Stimulated activated CD4-positive, alpha-beta T cell treated with anti-CD3 and anti-CD28 coated beads, Interleukin-4, amount 100 ng/mL, for 1 hour (primary cell): ENCODE measurements at regions not wholly inside any gene's neighbourhood (a gene's known extent, or its start where the extent isn't known, plus 50 kb on each side); places are given as distances from the start of the nearest gene placed in this dataset.
"Not testable (repeated sequence)": the region's sequence is repeated elsewhere in the genome, so short reads cannot be mapped to it uniquely, and the experiment has no call there.

Experiments
- DNase-seq: peaks from one replicate; pipeline ENCODE4 v3.0.0-alpha.2; 2020

DNA sequence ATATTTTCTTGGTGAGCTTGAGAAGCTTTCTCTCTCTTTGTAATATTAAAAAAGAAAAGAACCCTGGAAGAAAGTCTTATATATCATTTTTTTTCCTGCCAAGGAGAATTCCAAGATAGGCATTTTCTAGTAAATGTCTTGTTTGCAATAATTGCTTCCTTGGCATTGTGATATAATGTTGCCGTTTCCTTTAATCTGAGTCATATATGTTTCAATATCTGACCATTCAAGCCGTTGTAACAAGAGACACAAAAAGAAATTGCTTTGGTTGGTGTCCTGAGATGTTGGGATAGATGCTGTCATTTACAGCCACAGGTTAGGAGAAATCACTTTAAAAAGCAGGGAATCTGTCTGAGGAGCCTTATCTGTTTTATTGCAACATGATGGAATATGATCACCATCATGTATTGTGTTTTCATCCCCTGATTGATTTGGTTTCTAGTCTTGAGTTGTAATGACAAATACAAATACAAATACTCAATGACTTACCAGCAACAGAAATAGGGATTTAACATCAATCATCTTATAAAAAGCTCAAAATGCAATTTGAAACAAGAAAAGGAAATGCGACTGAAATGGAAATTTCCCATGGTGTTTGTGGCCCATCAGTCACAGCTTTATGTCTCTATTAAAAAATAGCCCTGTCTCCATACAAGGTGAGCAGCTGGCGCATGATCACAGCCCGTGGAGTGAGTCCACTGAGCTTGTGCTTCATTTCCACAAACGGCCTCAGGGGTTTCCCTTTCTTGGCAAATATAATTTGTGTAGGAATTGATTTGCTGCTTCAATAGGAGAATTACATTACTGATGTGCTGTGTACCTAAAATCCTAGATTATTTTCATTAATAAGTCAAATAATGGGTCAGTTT lies 250.1 kb upstream of the TRPC7 start:
- DNase-seq, result no peak

DNA sequence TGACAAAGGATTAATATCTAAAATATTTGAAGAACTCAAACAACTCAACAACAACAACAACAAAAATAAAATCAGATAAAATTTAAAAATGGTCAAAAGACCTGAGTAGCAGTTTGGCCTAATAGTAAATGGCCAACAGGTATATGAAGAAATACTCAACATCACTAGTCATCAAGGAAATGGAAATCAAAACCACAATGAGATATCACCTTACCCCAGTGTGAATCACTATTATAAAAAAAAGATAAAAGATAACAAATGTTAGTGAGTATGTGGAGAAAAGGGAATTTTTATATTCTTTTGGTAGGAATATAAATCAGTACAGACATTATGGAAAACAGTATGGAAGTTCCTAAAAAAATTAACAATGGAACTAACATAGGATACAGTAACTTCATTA lies 247.9 kb upstream of the TRPC7 start:
- no peak for DNase-seq

DNA sequence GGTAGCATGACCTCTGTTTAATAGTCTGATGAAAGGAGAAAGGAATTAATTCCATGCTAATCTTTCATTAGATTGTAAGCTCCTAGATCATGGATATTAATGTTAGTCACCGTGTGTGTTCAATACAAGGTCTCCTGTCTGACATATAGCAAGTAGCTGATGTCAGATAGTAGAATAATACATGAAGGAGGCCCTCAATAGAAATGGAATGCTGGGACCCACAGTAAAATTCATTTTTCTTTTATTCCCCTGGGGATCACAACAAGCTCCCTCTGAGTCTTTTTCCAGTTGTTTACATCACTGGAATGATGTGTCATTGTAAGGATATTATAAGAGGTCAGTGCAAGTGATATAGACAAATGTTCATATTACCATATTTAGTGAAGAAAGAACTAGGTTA lies 240.3 kb upstream of the TRPC7 start:
- no peak for DNase-seq

DNA sequence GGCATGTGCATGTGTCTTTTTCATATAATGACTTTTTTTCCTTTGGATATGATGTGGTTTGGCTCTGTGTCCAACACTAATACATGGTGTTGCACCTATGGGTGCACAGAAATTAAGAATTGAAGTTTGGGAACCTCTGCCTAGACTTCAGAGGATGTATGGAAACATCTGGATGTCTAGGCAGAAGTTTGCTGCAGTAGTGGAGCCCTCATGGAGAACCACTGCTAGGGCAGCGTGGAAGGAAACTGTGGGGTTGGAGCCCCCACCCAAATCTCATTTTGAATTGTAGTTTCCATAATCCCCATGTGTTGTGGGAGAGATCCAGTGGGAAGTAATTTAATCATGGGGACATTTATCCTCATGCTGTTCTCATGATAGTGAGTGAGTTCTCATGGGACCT lies 235.0 kb upstream of the TRPC7 start:
- DNase-seq, result no peak

DNA sequence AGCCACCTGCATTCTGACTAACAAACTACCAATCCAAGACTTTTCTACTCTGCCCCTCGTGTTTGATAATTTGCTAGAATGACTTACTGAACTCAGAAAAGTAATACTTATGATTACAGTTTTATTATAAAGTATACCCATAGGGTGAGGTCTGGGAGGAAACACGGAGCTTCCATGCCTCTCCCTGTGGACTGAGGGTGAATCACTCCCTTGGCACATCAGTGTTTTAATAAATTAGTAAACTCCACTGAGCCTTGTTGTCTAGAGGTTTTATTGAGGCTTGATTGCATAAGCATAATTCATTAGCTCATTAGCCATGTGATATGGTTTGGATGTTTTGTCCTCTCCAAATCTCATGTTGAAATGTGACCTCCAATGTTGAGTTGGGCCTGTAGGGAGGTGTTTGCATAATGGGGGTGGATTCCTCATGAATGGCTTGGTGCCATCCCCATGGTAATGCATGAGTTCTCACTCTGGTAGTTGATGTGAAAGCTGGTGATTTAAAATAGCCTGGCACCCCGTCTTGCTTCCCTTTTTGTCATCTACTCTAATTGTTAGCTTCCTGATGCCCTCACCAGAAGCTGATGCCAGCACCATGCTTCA lies 233.6 kb upstream of the TRPC7 start:
- DNase-seq, result no peak

DNA sequence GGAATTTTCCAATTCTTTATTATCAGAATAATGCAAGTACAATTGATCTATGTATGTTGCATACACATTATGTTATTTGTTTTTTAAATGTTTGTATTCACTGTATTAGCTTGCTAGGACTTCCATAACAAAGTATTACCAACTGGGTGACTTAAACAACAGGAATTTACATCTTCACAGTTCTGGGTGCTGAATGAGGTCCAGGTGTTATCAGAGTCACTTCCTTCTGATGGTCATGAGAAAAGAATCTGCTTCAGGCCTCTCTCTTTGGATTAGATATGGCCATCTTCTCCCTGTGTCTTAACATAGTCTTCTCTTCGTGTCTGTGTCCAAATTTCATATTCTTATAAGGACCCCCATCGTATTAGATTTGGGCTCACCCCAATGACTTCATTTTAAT lies 229.1 kb upstream of the TRPC7 start:
- no peak for DNase-seq

DNA sequence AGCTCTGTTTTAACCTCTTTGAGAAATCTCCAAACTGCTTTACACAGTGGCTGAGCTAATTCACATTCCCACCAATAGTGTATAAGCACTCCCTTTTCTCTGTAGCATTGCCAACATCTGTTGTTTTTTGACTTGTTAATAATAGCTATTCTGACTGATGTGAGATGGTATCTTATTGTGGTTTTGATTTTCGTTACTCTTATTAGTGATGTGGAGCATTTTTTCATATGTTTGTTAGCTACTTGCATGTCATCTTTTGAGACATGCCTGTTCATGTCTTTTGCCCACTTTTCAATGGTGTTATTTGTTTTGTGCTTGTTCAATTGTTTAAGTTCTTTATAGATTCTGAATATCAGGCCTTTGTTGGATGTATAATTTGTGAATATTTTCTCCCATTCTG lies 225.2 kb upstream of the TRPC7 start:
- no peak for DNase-seq

DNA sequence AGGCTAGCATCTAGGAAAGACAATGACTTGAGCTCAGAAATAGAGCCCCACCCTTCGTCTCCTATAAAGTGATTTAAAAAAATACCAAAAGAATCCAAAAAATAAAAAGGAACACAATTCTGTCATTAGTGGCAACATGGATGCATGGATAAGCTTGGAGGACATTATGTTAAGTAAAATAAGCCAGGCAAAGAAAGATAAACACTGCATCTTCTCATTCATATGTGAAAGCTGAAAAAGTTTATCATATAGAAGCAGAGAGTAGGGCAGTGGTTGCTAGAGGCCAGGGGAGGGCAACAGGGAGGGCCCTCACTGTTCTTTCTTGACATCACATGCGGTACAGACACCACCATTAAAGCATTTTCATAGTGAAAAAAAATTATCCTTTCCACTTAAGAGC lies 220.9 kb upstream of the TRPC7 start:
- no peak for DNase-seq

DNA sequence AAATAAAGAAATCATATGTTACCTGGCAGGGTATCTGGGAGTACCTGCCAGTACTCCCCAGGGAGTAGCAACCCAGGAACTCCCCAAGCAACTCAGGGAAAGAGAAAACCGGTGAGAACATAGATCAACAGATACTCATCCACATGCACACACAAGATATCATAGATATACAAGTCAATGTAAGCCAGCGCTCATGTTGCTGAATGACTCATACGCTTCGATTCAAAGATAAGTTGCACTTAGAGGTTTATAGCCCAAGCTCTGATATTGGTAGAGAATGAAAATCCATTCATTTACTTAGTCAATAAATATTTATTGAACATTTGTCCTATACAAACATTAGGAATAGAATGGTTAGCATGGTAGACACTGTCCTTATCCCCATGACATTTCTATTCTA lies 219.1 kb upstream of the TRPC7 start:
- no peak for DNase-seq

DNA sequence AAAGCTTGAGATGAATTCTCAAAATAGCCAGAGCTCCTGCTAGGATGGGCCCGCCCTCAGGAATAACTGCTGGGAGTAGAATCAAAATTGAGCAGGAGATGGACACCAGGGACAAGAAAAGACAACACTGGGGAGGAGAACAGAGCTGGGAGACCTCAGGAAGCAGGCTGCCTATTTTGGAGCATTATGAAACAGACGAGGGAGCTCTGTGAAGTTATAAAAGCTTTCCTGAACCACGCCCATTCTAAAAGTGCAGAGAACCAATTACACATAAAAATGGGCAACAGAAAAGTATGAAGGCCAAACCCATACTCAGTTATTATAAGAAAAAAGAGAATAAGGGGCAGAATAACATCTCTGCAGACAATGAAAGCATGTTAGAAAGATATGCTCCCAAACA lies 213.9 kb upstream of the TRPC7 start:
- no peak for DNase-seq

DNA sequence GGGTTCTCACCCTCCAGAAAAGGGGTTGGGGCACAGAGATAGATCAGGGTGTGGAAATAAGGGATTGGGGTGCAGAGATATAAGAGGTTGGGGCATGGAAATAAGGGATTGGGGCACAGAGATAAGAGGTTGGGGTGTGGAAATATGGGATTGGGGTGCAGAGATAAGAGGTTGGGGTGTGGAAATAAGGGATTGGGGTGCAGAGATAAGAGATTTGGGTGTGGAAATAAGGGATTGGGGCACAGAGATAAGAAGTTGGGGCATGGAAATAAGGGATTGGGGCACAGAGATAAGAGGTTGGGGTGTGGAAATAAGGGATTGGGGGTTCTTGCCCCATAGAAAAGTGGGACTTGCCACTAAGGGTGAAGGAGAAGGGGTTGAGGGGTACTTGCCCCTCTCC lies 204.5 kb upstream of the TRPC7 start:
- not testable (repeated sequence) for DNase-seq

DNA sequence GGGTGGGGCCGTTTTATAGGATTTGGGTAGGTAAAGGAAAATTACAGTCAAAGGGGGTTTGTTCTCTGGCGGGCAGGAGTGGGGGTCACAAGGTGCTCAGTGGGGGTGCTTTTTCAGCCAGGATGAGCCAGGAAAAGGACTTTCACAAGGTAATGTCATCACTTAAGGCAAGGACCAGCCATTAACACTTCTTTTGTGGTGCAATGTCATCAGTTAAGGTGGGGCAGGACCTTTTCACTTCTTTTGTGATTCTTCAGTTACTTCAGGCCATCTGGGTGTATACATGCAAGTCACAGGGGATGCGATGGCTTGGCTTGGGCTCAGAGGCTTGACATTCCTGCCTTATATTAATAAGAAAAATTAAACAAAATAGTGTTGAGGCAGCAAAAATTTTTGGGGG lies 200.1 kb upstream of the TRPC7 start:
- DNase-seq, result not testable (repeated sequence)

DNA sequence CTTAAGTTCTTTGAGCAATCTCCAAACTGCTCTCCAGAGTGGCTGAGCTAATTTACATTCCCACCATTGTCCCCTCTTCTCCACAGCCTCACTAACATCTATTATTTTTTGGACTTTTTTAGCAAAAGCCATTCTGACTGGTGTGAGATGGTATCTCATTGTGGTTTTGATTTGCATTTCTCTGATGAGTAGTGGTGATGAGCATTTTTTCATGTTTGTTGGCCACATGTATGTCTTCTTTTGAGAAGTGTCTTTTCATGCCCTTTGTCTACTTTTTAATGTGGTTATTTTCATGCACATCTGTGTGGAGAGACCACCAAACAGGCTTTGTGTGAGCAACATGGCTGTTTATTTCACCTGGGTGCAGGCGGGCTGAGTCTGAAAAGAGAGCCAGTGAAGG lies 199.7 kb upstream of the TRPC7 start:
- not testable (repeated sequence) for DNase-seq

DNA sequence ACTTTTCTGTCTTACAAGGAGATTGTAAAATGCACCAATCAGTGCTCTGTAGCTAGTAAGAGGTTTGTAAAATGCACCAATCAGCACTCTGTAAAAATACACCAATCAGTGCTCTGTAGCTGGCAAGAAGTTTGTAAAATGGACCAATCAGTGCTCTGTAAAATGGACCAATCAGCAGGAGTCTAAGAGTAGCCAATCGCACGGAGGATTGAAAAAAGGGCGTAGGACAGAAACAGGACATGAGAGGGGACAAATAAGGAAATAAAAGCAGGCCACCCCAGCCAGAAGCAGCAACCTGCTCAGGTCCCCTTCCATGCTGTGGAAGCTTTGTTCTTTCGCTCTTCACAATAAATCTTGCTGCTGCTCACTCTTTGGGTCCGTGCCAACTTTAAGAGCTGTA lies 199.1 kb upstream of the TRPC7 start:
- DNase-seq, result not testable (repeated sequence)

DNA sequence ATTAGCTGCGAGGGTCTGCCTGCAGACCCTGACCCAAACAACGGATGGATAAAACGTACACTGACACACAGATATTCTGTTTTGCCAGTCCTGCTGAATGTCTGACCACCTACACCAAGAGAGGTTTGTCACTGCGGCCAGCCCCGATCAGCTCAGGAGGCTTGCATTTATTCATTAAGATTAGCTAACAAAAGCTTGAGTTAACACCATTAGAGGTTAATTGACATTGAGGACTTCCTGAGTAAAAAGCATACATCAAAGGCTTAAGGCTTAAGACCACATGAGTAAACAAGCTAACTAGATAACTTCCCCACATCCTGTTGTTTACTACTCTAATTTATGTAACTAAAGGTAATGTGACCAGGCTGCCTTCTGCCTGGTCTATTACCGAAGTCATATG lies 198.1 kb upstream of the TRPC7 start:
- DNase-seq, result no peak

DNA sequence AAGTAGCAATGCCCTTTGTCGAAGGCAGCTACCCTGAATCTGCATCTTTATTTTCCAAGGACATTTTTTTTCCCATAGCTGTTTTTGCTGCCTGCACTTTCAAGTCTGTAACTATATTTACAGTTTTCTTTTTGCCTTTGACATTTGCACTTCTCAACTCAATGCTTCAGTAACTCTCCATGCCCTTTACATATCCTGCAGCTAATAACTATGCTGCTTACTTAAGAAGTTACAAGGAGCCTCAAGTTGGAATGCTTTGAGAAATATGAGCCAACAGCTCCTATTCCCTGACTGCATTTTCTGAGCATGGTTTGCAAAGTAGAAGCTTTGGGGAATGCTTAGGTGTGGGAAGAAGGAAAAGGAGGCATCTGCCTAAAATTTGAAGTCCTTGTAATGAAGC lies 194.8 kb upstream of the TRPC7 start:
- no peak for DNase-seq

DNA sequence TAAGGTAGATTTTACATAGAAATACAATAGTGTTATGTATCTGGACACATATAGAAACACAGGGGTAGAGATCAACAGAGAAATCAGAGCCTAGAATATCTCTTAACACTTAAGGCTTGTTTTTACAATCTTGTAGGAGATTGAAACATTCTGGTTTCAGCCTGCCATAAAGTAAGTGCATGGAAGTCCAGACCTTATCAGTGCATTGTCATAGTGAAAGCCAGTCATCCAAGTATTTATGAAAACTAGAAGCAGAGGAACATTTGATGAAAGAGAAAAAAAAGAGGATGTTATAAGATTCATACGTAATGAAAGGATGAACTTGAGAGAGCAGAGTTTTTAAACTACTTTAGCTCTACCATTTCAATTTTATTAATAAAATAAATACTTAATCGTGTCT lies 194.3 kb upstream of the TRPC7 start:
- no peak for DNase-seq

DNA sequence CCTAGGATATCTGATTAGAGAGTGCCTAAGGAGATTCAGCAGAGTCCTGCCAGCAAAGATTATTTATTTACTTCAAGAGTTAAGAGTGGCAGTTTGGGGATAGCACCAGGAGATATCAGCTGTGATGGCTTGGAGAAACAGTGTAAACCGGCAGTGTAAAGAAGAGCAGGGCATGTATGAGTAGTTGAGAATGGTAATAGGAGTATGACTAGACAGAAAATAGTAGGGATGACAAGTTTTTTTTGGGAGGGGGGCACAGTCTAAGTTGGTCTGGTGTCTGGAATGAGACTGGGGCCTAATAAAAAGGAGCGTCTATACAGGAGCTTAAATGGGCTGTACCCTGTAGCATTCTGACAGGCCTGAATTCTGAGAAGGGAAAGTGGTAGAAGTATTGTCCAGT lies 181.8 kb upstream of the TRPC7 start:
- DNase-seq, result not testable (repeated sequence)

DNA sequence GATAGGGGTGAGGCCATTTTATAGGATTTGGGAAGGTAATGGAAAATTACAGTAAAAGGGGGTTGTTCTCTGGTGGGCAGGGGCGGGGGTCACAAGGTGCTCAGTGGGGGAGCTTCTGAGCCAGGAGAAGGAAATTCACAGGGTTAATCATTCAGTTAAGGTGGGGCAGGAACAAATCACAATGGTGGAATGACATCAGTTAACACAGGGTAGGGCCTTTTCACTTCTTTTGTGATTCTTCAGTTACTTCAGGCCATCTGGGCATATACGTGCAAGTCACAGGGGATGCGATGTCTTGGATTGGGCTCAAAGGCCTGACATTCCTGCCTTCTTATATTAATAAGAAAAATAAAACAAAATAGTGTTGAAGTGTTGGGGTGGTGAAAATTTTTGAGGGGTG lies 181.1 kb upstream of the TRPC7 start:
- not testable (repeated sequence) for DNase-seq

DNA sequence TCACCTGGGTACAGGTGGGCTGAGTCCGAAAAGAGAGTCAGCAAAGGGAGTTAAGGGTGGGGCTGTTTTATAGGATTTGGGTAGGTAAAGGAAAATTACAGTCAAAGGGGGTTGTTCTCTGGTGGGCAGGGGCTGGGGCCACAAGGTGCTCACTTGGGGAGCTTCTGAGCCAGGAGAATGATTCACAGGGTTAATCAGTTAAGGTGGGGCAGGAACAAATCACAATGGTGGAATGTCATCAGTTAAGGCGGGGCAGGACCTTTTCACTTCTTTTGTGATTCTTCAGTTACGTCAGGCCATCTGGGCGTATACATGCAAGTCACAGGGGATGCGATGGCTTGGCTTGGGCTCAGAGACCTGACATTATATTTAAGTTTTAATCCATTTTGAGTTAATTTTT lies 179.7 kb upstream of the TRPC7 start:
- not testable (repeated sequence) for DNase-seq

DNA sequence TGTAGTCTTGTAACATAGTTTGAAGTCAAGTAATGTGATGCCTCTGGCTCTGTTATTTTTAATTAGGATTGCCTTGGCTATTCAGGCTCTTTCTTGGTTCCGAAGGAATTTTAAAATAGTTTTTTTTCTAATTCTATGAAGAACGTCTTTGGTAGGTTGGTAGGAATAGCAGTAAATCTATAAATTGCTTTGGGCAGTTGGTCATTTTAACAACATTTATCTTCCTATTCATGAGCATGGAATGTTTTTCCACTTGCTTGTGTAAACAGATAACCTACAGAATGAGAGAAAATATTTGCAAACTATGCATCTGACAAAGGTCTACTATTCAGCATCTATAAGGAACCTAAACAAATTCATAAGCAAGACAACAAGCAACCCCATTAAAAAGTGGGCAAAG lies 173.2 kb upstream of the TRPC7 start:
- no peak for DNase-seq

DNA sequence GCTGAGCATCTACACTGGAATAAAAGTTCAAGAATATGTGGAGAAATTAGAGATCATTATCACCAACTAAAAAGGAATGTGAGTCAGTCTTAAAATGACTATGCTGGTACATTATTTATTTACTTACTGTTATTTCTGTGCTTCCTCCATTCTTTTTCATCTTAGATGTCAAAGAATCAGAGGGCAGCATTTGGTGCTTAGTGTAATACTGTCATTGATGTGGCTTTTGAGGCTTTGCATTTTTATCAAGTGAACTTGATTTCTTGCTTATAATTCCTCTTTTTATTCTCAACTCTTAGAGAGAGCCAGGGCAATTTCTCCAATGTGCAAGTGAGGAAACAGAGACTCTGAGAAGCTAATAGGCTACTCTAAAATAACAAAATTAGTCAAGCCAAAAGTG lies 163.7 kb upstream of the TRPC7 start:
- DNase-seq, result no peak

DNA sequence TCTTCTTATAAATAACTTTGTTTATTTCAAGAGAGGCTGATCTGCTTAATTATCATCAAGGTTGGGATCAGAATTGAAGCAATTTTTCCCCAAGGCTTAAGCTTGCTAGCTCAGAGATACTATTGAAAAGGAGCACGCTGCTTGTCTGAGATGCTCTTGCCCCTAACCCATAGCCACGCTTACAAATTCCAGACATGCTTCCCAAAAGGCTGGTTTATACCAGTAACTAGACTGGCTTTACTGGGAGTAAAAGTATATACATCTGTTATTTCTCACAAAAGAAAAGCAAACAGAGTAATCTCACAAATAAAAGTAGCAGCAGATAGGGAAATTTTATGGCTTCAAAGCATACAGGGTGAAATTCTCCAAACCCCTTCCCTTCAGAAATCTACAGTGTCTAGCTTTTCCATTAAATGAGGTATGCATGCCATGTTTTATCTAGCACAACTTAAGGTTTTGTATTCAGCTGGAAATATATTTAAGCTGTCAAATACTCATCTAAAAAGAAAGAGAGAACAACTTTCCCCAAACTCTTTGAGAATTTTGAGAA lies 163.2 kb upstream of the TRPC7 start:
- no peak for DNase-seq

DNA sequence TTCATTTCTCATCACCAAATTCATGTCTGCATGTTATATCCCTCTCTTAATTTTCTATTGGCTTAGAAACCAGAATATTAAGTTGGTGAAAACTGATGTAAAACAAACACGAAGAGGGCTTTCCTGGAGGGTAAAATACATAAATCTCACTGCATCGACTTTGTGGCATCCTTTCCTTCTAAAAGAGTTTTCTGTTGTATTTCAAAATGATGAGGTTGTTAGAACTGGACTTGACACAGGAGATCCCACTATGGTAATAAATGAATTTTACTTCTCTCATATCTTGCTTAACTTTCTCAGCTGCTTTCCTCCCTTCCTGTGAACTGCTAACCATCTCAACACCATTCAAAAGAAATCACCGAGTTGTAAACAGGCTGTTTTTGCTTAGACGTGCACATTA lies 162.0 kb upstream of the TRPC7 start:
- no peak for DNase-seq

DNA sequence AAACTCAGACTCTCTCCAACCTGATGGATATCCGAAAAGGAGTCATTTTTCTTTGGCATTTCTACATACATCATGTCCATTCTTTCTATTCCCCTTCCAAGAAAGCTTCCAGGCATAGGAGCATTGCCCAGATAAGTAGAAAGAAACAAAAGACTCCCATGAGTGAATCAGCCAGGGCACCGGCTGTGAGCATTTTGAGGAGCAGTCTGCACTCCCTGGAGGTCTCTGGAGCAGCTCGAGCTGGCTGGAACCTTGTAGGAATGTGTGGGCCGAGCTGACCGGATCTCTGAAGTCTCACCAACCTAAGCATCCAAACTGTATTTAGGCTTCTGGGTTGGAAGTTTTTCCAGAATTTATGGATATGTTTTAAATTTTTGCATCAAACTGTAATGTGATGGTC lies 161.4 kb upstream of the TRPC7 start:
- no peak for DNase-seq
